IMR-90 (cell line): ENCODE measurements at regions not wholly inside any gene's neighbourhood (a gene's known extent, or its start where the extent isn't known, plus 50 kb on each side); places are given as distances from the start of the nearest gene placed in this dataset.
A peak's percentile ranks its signal among the peaks of the same experiment; 100 is the strongest.

Experiments
- ATAC-seq: fragments of 200-7000 bp; cut with Tn5 transposase; 2 replicates; pipeline ENCODE4 v1.9.1; 2020; ENCODE audit warnings: low read depth, mild to moderate bottlenecking, moderate library complexity
- BruUV-seq: library from RNA; stranded (reverse); fragments of 400-500 nt; replicated peaks from 2 replicates; lab custom pipeline; 2021; lab: Mats Ljungman, UMichigan
- CTCF ChIA-PET: fragments of 300-600 bp; formaldehyde crosslinking; extraction: SDS; loops from one replicate; lab custom pipeline; 2021; ENCODE audit warnings: antibody characterized with exemption; lab: Yijun Ruan, JAX
- POLR2A ChIA-PET: fragments of 300-600 bp; sonication (Branson Sonifier 250); formaldehyde crosslinking; loops from one replicate; lab custom pipeline; 2022; ENCODE audit warnings: antibody characterized with exemption; ENCODE audit not compliant: unreplicated experiment; lab: Charles Lee
- DNase-seq: peaks from one replicate; pipeline ENCODE4 v3.0.0; 2013
- H2AFZ ChIP-seq: replicated peaks from 2 replicates; pipeline ENCODE3; 2013; ENCODE audit warnings: low read length, mild to moderate bottlenecking; ENCODE audit not compliant: poor library complexity
- H2AK5ac ChIP-seq: 2 replicates; pipeline ENCODE4 v1.6.1; 2013; ENCODE audit warnings: low read depth, low read length, inconsistent platforms
- H2AK9ac ChIP-seq: replicated peaks from 2 replicates; pipeline ENCODE3; 2013; ENCODE audit warnings: mild to moderate bottlenecking, low read depth, low read length, moderate library complexity; ENCODE audit not compliant: poor library complexity
- H2BK120ac ChIP-seq: 2 replicates; pipeline ENCODE4 v1.6.1; 2013; ENCODE audit warnings: low read depth, low read length, inconsistent platforms
- H2BK15ac ChIP-seq: 3 replicates; pipeline ENCODE4 v1.6.1; 2013; ENCODE audit warnings: low read depth, low read length, inconsistent platforms
- H2BK20ac ChIP-seq: 2 replicates; pipeline ENCODE4 v1.6.1; 2013; ENCODE audit warnings: low read depth, mild to moderate bottlenecking, inconsistent platforms, low read length, moderate library complexity
- H2BK5ac ChIP-seq: 2 replicates; pipeline ENCODE4 v1.6.1; 2013; ENCODE audit warnings: mild to moderate bottlenecking, low read depth, low read length, inconsistent platforms; ENCODE audit not compliant: poor library complexity, severe bottlenecking
- H3K14ac ChIP-seq: replicated peaks from 2 replicates; pipeline ENCODE4 v1.6.1; 2013; ENCODE audit warnings: low read depth, low read length, inconsistent platforms
- H3K18ac ChIP-seq: 2 replicates; pipeline ENCODE4 v1.6.1; 2013; ENCODE audit warnings: low read depth, low read length, control low read depth
- H3K23ac ChIP-seq: 2 replicates; pipeline ENCODE4 v1.6.1; 2013; ENCODE audit warnings: low read depth, low read length, inconsistent platforms
- H3K27ac ChIP-seq: 2 replicates; pipeline ENCODE4 v1.5.1; 2013; ENCODE audit warnings: mild to moderate bottlenecking, control low read depth, low read length; ENCODE audit not compliant: insufficient read depth
- H3K27me3 ChIP-seq: 2 replicates; pipeline ENCODE4 v1.6.1; 2013; ENCODE audit warnings: low read length; ENCODE audit not compliant: control insufficient read depth, insufficient read depth
- H3K36me3 ChIP-seq: 2 replicates; pipeline ENCODE4 v1.6.1; 2013; ENCODE audit warnings: low read length, mixed read lengths; ENCODE audit not compliant: control insufficient read depth, insufficient read depth
- H3K4ac ChIP-seq: 2 replicates; pipeline ENCODE4 v1.6.1; 2013; ENCODE audit warnings: low read depth, low read length, inconsistent platforms
- H3K4me1 ChIP-seq: 2 replicates; pipeline ENCODE4 v1.6.1; 2013; ENCODE audit warnings: low read length, mixed read lengths; ENCODE audit not compliant: control insufficient read depth, insufficient read depth
- H3K4me2 ChIP-seq: 2 replicates; pipeline ENCODE4 v1.6.1; 2013; ENCODE audit warnings: low read depth, mild to moderate bottlenecking, control low read depth, low read length, moderate library complexity
- H3K4me3 ChIP-seq: 2 replicates; pipeline ENCODE4 v1.5.1; 2013; ENCODE audit warnings: low read depth, mild to moderate bottlenecking, control low read depth, low read length, moderate library complexity; ENCODE audit not compliant: insufficient read depth
- H3K56ac ChIP-seq: 2 replicates; pipeline ENCODE4 v1.6.1; 2013; ENCODE audit warnings: low read length, inconsistent platforms; ENCODE audit not compliant: insufficient read depth; ENCODE audit errors: extremely low read depth
- H3K79me1 ChIP-seq, 2 experiments: 2 replicates each; pipeline ENCODE4 v1.6.1; 2013; ENCODE audit warnings: low read length in 2 of 2, inconsistent platforms in 1 of 2, low read depth in 1 of 2
- H3K9ac ChIP-seq: 2 replicates; pipeline ENCODE4 v1.6.1; 2013; ENCODE audit warnings: low read depth, low read length, control low read depth
- H3K9me1 ChIP-seq: 2 replicates; pipeline ENCODE4 v1.6.1; 2013; ENCODE audit warnings: low read length, inconsistent platforms; ENCODE audit not compliant: insufficient read depth
- H3K9me3 ChIP-seq: 2 replicates; pipeline ENCODE4 v1.6.1; 2013; ENCODE audit warnings: low read length; ENCODE audit not compliant: control insufficient read depth, insufficient read depth
- H4K20me1 ChIP-seq: 2 replicates; pipeline ENCODE4 v1.6.1; 2013; ENCODE audit warnings: low read length, inconsistent platforms; ENCODE audit not compliant: insufficient read depth
- H4K5ac ChIP-seq: 2 replicates; pipeline ENCODE4 v1.6.1; 2013; ENCODE audit warnings: mild to moderate bottlenecking, low read depth, low read length, control low read depth
- H4K8ac ChIP-seq, 2 experiments: 2 replicates each; pipeline ENCODE4 v1.6.1; 2013; ENCODE audit warnings: low read depth in 2 of 2, low read length in 2 of 2, control low read depth in 1 of 2, inconsistent platforms in 1 of 2
- H4K91ac ChIP-seq: 2 replicates; pipeline ENCODE4 v1.6.1; 2013; ENCODE audit warnings: low read depth, low read length, inconsistent platforms; ENCODE audit not compliant: insufficient read depth
- CEBPB ChIP-seq: IDR thresholded peaks from 2 replicates; pipeline ENCODE4 v1.6.1; 2012; ENCODE audit warnings: low read depth, low read length, improper control_type of control experiment
- CHD1 ChIP-seq: IDR thresholded peaks from 2 replicates; pipeline ENCODE4 v1.6.1; 2012; ENCODE audit warnings: low read depth, low read length, improper control_type of control experiment
- ELK1 ChIP-seq: fragments of 150-350 bp; IDR thresholded peaks from 2 replicates; pipeline ENCODE4 v1.6.1; 2016; ENCODE audit warnings: low read depth, mild to moderate bottlenecking, low read length, moderate library complexity, borderline replicate concordance
- FOS ChIP-seq: fragments of 150-350 bp; IDR thresholded peaks from 2 replicates; pipeline ENCODE4 v1.6.1; 2016; ENCODE audit warnings: low read depth, low read length
- MAZ ChIP-seq: IDR thresholded peaks from 2 replicates; pipeline ENCODE4 v1.6.1; 2012; ENCODE audit warnings: low read depth, mild to moderate bottlenecking, low read length, improper control_type of control experiment, moderate library complexity, borderline replicate concordance
- MXI1 ChIP-seq: IDR thresholded peaks from 2 replicates; pipeline ENCODE4 v1.6.1; 2012; ENCODE audit warnings: low read depth, mild to moderate bottlenecking, low read length, moderate library complexity, borderline replicate concordance
- NFE2L2 ChIP-seq: fragments of 150-350 bp; IDR thresholded peaks from 2 replicates; pipeline ENCODE4 v1.6.1; 2016; ENCODE audit warnings: low read depth, mild to moderate bottlenecking, low read length
- POLR2A ChIP-seq: IDR thresholded peaks from 2 replicates; pipeline ENCODE4 v1.6.1; 2012; ENCODE audit warnings: mild to moderate bottlenecking, low read depth, low read length
- RAD21 ChIP-seq: IDR thresholded peaks from 2 replicates; pipeline ENCODE4 v1.6.1; 2012; ENCODE audit warnings: low read length, improper control_type of control experiment
- RFX5 ChIP-seq: IDR thresholded peaks from 2 replicates; pipeline ENCODE4 v1.8.0; 2012; ENCODE audit warnings: low read depth, mild to moderate bottlenecking, low read length, moderate library complexity
- SMC3 ChIP-seq: fragments of 150-350 bp; IDR thresholded peaks from 2 replicates; pipeline ENCODE4 v1.6.1; 2016; ENCODE audit warnings: low read depth, mild to moderate bottlenecking, antibody characterized with exemption, low read length, moderate library complexity
- USF2 ChIP-seq: fragments of 150-350 bp; IDR thresholded peaks from 2 replicates; pipeline ENCODE4 v1.6.1; 2017; ENCODE audit warnings: mild to moderate bottlenecking, antibody characterized with exemption, low read length, low read depth
- dilution Hi-C: fragments of 300-500 bp; cut with HindIII; formaldehyde crosslinking; loops from one replicate; pipeline ENCODE4 v1.14.3; 2018; ENCODE audit warnings: low sequenced_read_pairs; ENCODE audit not compliant: unreplicated experiment
- in situ Hi-C: fragments of 300-500 bp; cut with MboI; formaldehyde crosslinking; loops from 3 replicates; pipeline ENCODE4 v1.14.3; 2019; ENCODE audit warnings: low sequenced_read_pairs, inconsistent platforms, mixed read lengths
- intact Hi-C: fragments of 100-400 bp; cut with micrococcal nuclease; formaldehyde crosslinking; loops from 2 replicates; pipeline ENCODE4 v1.10.0; 2022

- CTCF ChIA-PET = no interaction called here
- dilution Hi-C loops = no loop called here
- POLR2A ChIA-PET = no interaction called here
- Histone ChIP-seq H4K20me1 (no peaks in the 10 kb centered on the region), H3K4me2 (no peak overlapping the region), H3K56ac (no peak overlapping the region), H2BK20ac (no peak overlapping the region), H2BK120ac (no peak overlapping the region), H3K79me1 (no peaks in the 10 kb centered on the region), H2BK15ac (no peak overlapping the region), H3K36me3 (no peaks in the 10 kb centered on the region), H3K27ac (no peak overlapping the region), H3K27me3 (peaks cover 1% of the 10 kb centered on the region; the same call in 1 of the 2 replicates), H4K91ac (no peak overlapping the region), H3K9me3 (no peaks in the 10 kb centered on the region), H3K14ac (no peak overlapping the region), H3K9me1 (peaks cover 2% of the 10 kb centered on the region; the same call in 1 of the 2 replicates), H4K5ac (no peak overlapping the region), H2AK9ac (no peak overlapping the region), H3K4ac (no peak overlapping the region), H3K4me3 (no peak overlapping the region), H2AK5ac (no peak overlapping the region), H2BK5ac (peak overlapping the region; percentile 56), H3K4me1 (peaks cover 6% of the 10 kb centered on the region; the same call in 1 of the 2 replicates), H3K9ac (no peak overlapping the region), H3K18ac (no peak overlapping the region), H3K23ac (no peak overlapping the region), H2AFZ (no peak overlapping the region), H4K8ac (no peak overlapping the region)
- intact Hi-C loops = no loop called here
- ATAC-seq = no peak; the same call in 1 of the 2 replicates
- in situ Hi-C loops = no loop called here
- DNase-seq = no peak
- TF ChIP-seq POLR2A (no peak), SMC3 (no peak), MXI1 (no peak), FOS (no peak), RAD21 (no peak), USF2 (no peak), MAZ (no peak), NFE2L2 (no peak), RFX5 (no peak), CEBPB (no peak), CHD1 (no peak), ELK1 (no peak)
- BruUV-seq = no TSS peak
Observed at GRCh38 chr13:77384999-77385398, 58.1 kb upstream of the MYCBP2 start.
